Gastroesophageal sphincter (tissue), 4 donors: ENCODE measurements at regions not wholly inside any gene's neighbourhood (a gene's known extent, or its start where the extent isn't known, plus 50 kb on each side); places are given as distances from the start of the nearest gene placed in this dataset.

Experiments
- ATAC-seq: fragments of 150-250 bp; one replicate; pipeline ENCODE4 v1.9.1; 2016; ENCODE audit warnings: mild to moderate bottlenecking, moderate library complexity
- H3K27ac ChIP-seq, 4 donors: fragments of 200-600 bp; sonication (generic) in 3 of 4; 1 replicate in 3 of 4; 2 replicates in 1 of 4; pipeline ENCODE4 v1.5.1; 2016 to 2019
- H3K27me3 ChIP-seq: fragments of 200-600 bp; sonication (generic); one replicate; pipeline ENCODE4 v1.5.1; 2019
- H3K36me3 ChIP-seq, 2 donors: fragments of 200-600 bp; sonication (generic); one replicate each; pipeline ENCODE4 v1.5.1; 2019; ENCODE audit warnings: control low read depth in 1 of 2
- H3K4me1 ChIP-seq, 3 donors: fragments of 200-600 bp; sonication (generic); 1 replicate in 2 of 3; 2 replicates in 1 of 3; pipeline ENCODE4 v1.5.1; 2016 to 2019; ENCODE audit warnings: control low read depth in 2 of 3
- H3K4me3 ChIP-seq, 2 donors: fragments of 200-600 bp; sonication (generic); one replicate each; pipeline ENCODE4 v1.5.1; 2019; ENCODE audit warnings: mild to moderate bottlenecking in 1 of 2, moderate library complexity in 1 of 2
- H3K9me3 ChIP-seq, 3 donors: fragments of 200-600 bp; sonication (generic); one replicate each; pipeline ENCODE4 v1.5.1; 2017 to 2019; ENCODE audit warnings: control low read depth in 2 of 3
- EP300 ChIP-seq: sonication (generic); formaldehyde crosslinking; IDR thresholded peaks from one replicate; pipeline ENCODE4 v1.6.1; 2017; ENCODE audit warnings: antibody characterized with exemption, mild to moderate bottlenecking
- POLR2A ChIP-seq, 2 donors: fragments of 450-650 bp; IDR thresholded peaks; one replicate each; pipeline ENCODE4 v1.6.1; 2017; ENCODE audit warnings: antibody characterized with exemption in 2 of 2, mild to moderate bottlenecking in 2 of 2, moderate library complexity in 1 of 2
- POLR2AphosphoS5 ChIP-seq: sonication (generic); formaldehyde crosslinking; IDR thresholded peaks from one replicate; pipeline ENCODE4 v1.6.1; 2017; ENCODE audit warnings: antibody characterized with exemption
- WGBS, 2 donors: methylation state at CpG; one replicate each; pipeline ENCODE4 v1.1.5; 2018; ENCODE audit warnings: low coverage in 1 of 2; 5-methylcytosine and 5-hydroxymethylcytosine counted together
- TF ChIP-seq, protein P1 (sequence below), 4 experiments: fragments of 200-600 bp in 2 of 4; fragments of 450-650 bp in 2 of 4; sonication (generic) in 1 of 4; IDR thresholded peaks; one replicate each; pipeline ENCODE4 v1.5.1; 2017 to 2019; ENCODE audit warnings: antibody characterized with exemption in 4 of 4, mild to moderate bottlenecking in 2 of 4, moderate library complexity in 2 of 4

DNA sequence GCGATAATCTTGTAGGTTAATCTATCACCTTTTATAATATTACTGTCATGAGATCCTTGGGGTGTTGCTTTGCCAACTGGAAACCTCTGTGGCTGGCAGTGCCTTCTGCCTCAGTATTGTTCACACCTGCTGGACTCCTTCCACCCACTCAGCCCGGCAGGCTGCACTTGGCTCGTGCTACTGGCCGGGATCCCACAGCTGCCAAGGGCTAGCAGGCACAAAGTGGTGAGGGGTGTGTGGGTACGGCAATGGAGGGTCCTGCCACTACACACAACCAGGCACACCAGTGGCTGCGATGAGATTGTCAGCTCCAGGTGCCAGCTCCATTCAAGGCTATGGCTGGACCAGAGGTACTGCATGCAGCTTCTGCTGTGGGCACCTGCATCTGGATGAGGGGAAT lies 191.2 kb upstream of the LYPLAL1 start:
- 100% methylated on average over 1 of the region's 6 CpGs for WGBS, 2 donors
- TF ChIP-seq POLR2A (IDR thresholded peaks at IDR 0.05) (no peak), POLR2AphosphoS5 (no peak), EP300 (no peak)
- TF ChIP-seq, protein P1, sequence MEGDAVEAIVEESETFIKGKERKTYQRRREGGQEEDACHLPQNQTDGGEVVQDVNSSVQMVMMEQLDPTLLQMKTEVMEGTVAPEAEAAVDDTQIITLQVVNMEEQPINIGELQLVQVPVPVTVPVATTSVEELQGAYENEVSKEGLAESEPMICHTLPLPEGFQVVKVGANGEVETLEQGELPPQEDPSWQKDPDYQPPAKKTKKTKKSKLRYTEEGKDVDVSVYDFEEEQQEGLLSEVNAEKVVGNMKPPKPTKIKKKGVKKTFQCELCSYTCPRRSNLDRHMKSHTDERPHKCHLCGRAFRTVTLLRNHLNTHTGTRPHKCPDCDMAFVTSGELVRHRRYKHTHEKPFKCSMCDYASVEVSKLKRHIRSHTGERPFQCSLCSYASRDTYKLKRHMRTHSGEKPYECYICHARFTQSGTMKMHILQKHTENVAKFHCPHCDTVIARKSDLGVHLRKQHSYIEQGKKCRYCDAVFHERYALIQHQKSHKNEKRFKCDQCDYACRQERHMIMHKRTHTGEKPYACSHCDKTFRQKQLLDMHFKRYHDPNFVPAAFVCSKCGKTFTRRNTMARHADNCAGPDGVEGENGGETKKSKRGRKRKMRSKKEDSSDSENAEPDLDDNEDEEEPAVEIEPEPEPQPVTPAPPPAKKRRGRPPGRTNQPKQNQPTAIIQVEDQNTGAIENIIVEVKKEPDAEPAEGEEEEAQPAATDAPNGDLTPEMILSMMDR (IDR thresholded peaks at IDR 0.05): no peak
- H3K36me3 ChIP-seq: no peaks in the 10 kb centered on the region
- no peaks in the 10 kb centered on the region for H3K27me3 ChIP-seq
- no peak overlapping the region for H3K27ac ChIP-seq
- H3K9me3 ChIP-seq: no peaks in the 10 kb centered on the region
- no peaks in the 10 kb centered on the region for H3K4me1 ChIP-seq
- no peak overlapping the region for H3K4me3 ChIP-seq
- no peak for ATAC-seq

DNA sequence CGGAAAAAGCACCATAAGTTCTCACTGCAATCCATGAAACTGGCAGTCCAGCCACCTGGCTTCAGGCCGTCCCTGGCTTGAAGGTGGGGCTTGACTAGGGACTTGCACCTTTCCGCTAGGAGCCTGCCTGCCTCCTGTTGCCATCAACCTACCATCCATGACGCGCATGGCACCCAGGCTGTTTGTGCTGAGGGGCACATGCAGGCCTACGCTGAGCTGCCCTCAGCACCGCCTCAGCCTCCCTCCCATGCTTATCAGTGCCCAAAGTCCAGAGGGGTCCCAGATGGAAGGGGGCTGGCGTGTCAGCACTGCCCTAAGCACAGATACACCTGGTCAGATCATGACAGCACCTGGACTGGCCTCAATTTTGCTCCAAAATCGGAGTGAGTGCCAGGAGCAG lies 190.2 kb upstream of the LYPLAL1 start:
- Histone ChIP-seq H3K36me3 (no peaks in the 10 kb centered on the region), H3K27ac (no peak overlapping the region), H3K4me1 (no peaks in the 10 kb centered on the region), H3K9me3 (no peaks in the 10 kb centered on the region), H3K4me3 (no peak overlapping the region), H3K27me3 (no peaks in the 10 kb centered on the region)
- WGBS, 2 donors: 80% methylated on average over 1 of the region's 9 CpGs; no CpG with 5 or more reads in 1 of the 2 donors
- no peak for TF ChIP-seq POLR2AphosphoS5
- TF ChIP-seq, protein P1 (IDR thresholded peaks at IDR 0.05): no peak
- no peak for TF ChIP-seq POLR2A (IDR thresholded peaks at IDR 0.05)
- no peak for TF ChIP-seq EP300
- ATAC-seq: no peak

DNA sequence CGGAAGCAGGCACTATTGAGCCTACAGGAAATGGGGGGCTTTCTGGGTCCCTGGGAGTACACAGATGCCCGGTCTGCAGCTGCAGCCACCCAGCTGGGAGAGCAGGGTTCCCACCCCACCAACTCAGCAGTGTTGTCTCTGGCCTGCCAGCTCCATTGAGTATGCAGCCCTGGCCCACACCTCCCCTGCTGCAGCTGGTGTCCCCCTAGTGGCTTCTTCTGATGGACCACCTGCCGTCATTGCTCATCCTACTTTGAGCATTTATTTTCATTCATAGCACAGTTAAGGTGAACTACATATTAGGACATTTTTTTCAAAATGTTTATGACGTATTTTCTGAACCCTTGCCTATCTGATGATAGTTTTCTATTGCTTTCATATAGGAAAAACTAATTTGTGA lies 189.8 kb upstream of the LYPLAL1 start:
- TF ChIP-seq POLR2AphosphoS5: no peak
- TF ChIP-seq EP300: no peak
- TF ChIP-seq, protein P1 (IDR thresholded peaks at IDR 0.05): no peak
- TF ChIP-seq POLR2A (IDR thresholded peaks at IDR 0.05): no peak
- H3K9me3 ChIP-seq: no peaks in the 10 kb centered on the region
- 83 to 86% methylated on average over 2 of the region's 4 CpGs for WGBS, 2 donors
- no peaks in the 10 kb centered on the region for H3K36me3 ChIP-seq
- no peaks in the 10 kb centered on the region for H3K27me3 ChIP-seq
- ATAC-seq: no peak
- H3K27ac ChIP-seq: no peak overlapping the region
- H3K4me3 ChIP-seq: no peak overlapping the region
- no peaks in the 10 kb centered on the region for H3K4me1 ChIP-seq

DNA sequence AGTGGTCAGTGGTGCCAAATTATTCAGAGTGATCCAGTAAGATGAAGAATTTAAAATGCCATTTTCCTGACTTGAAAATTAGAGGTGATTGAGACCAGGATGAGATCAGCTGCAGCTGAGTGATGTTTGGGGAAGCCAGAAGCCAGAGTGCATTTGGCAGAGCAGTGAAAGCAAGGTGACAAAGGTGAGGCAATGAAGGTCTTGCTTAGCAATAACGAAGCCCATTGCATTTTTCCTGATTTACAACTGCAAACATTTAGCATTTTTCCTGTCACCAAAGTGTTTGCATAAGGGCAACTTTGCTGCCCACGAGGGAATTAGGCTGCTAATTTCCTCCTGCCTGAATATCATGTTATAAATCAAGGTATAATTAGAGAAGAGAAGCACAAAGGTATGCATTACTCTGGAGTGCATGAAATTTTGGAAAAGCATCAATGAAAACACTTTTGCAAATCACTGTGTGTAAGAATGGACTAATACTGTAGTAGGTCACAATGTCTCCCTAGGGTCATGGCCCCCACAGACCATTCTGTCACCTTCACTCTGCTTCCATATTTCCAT lies 188.2 kb upstream of the LYPLAL1 start:
- no peaks in the 10 kb centered on the region for H3K9me3 ChIP-seq
- H3K27me3 ChIP-seq: no peaks in the 10 kb centered on the region
- no peak for ATAC-seq
- WGBS, 2 donors: 54 to 72% methylated on average over 2 of the region's 2 CpGs
- no peaks in the 10 kb centered on the region for H3K36me3 ChIP-seq
- H3K4me3 ChIP-seq: no peak overlapping the region
- TF ChIP-seq POLR2A (IDR thresholded peaks at IDR 0.05) (no peak), POLR2AphosphoS5 (no peak), EP300 (no peak)
- TF ChIP-seq, protein P1 (IDR thresholded peaks at IDR 0.05): no peak
- H3K27ac ChIP-seq: no peak overlapping the region
- no peaks in the 10 kb centered on the region for H3K4me1 ChIP-seq

DNA sequence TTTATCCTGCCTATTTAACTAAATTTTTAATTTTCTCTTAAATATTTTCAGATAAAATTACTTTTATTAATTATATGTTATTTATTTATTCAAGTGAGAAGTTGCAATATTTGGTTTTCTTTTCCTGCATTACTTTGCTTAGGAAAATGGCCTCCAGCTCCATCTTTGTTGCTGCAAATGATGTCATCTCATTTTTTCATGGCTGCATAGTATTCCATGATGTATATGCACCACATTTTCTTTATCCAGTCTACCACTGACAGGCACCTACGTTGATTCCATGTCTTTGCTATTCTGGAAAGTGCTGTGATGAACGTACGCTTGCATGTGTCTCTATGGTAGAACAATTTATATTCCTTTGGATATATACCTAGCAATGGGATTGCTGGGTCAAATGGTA lies 186.9 kb upstream of the LYPLAL1 start:
- no peak for ATAC-seq
- Histone ChIP-seq H3K27me3 (no peaks in the 10 kb centered on the region), H3K27ac (no peak overlapping the region), H3K9me3 (no peaks in the 10 kb centered on the region), H3K36me3 (no peaks in the 10 kb centered on the region), H3K4me3 (no peak overlapping the region), H3K4me1 (no peaks in the 10 kb centered on the region)
- TF ChIP-seq POLR2A (IDR thresholded peaks at IDR 0.05) (no peak), POLR2AphosphoS5 (no peak), EP300 (no peak)
- TF ChIP-seq, protein P1 (IDR thresholded peaks at IDR 0.05): no peak
- 92 to 98% methylated on average over 3 of the region's 3 CpGs for WGBS, 2 donors
